IMR-90 (cell line): ENCODE measurements at regions not wholly inside any gene's neighbourhood (a gene's known extent, or its start where the extent isn't known, plus 50 kb on each side); places are given as distances from the start of the nearest gene placed in this dataset.

ENCODE experiments used
- BHLHE40 ChIP-seq: fragments of 150-350 bp; IDR thresholded peaks from 2 replicates; pipeline ENCODE4 v1.6.1; 2016; ENCODE audit warnings: mild to moderate bottlenecking, low read depth, low read length
- CHD1 ChIP-seq: IDR thresholded peaks from 2 replicates; pipeline ENCODE4 v1.6.1; 2012; ENCODE audit warnings: low read depth, low read length, improper control_type of control experiment
- CTCF ChIP-seq: conservative IDR thresholded peaks from 2 replicates; pipeline ENCODE4 v1.5.1; 2012; ENCODE audit warnings: mild to moderate bottlenecking, low read depth, low read length, improper control_type of control experiment
- FOS ChIP-seq: fragments of 150-350 bp; IDR thresholded peaks from 2 replicates; pipeline ENCODE4 v1.6.1; 2016; ENCODE audit warnings: low read depth, low read length
- MXI1 ChIP-seq: IDR thresholded peaks from 2 replicates; pipeline ENCODE4 v1.6.1; 2012; ENCODE audit warnings: low read depth, mild to moderate bottlenecking, low read length, moderate library complexity, borderline replicate concordance
- NFE2L2 ChIP-seq: fragments of 150-350 bp; IDR thresholded peaks from 2 replicates; pipeline ENCODE4 v1.6.1; 2016; ENCODE audit warnings: low read depth, mild to moderate bottlenecking, low read length
- POLR2A ChIP-seq: IDR thresholded peaks from 2 replicates; pipeline ENCODE4 v1.6.1; 2012; ENCODE audit warnings: mild to moderate bottlenecking, low read depth, low read length
- RAD21 ChIP-seq: IDR thresholded peaks from 2 replicates; pipeline ENCODE4 v1.6.1; 2012; ENCODE audit warnings: low read length, improper control_type of control experiment
- RCOR1 ChIP-seq: IDR thresholded peaks from 2 replicates; pipeline ENCODE4 v1.6.1; 2012; ENCODE audit warnings: mild to moderate bottlenecking, low read length, improper control_type of control experiment; ENCODE audit not compliant: insufficient replicate concordance
- USF2 ChIP-seq: fragments of 150-350 bp; IDR thresholded peaks from 2 replicates; pipeline ENCODE4 v1.6.1; 2017; ENCODE audit warnings: mild to moderate bottlenecking, antibody characterized with exemption, low read length, low read depth

- TF ChIP-seq CTCF (no peak), RAD21 (no peak), BHLHE40 (no peak), USF2 (no peak), POLR2A (no peak), MXI1 (no peak), FOS (no peak), RCOR1 (no peak), NFE2L2 (no peak), CHD1 (no peak)
These were observed 155.1 kb upstream of the MMS22L start for GRCh38 chr6:97438011-97438671.
